GM12875 (cell line): ENCODE measurements at regions not wholly inside any gene's neighbourhood (a gene's known extent, or its start where the extent isn't known, plus 50 kb on each side); places are given as distances from the start of the nearest gene placed in this dataset.

ENCODE experiments used
- H3K4me3 ChIP-seq: one replicate; pipeline ENCODE4 v1.5.1; 2011; ENCODE audit warnings: low read depth, low read length, control low read depth
- CTCF ChIP-seq: IDR thresholded peaks from 2 replicates; pipeline ENCODE4 v1.5.1; 2011; ENCODE audit warnings: low read depth, mild to moderate bottlenecking, control low read depth, inconsistent platforms, low read length, moderate library complexity, borderline replicate concordance; ENCODE audit not compliant: insufficient read depth

GRCh38 chr1:118271883-118272282 lies 86.9 kb upstream of the SPAG17 start:
- TF ChIP-seq CTCF: no peak
- H3K4me3 ChIP-seq: no peak overlapping the region

- no peak for TF ChIP-seq CTCF
- no peak overlapping the region for H3K4me3 ChIP-seq
Measured at GRCh38 chr1:118269598-118269997, 84.6 kb upstream of the SPAG17 start.

- no peak for TF ChIP-seq CTCF
- no peak overlapping the region for H3K4me3 ChIP-seq
Measured at GRCh38 chr1:118266436-118266835, 81.4 kb upstream of the SPAG17 start.

- TF ChIP-seq CTCF: no peak
- no peak overlapping the region for H3K4me3 ChIP-seq
Measured at GRCh38 chr1:118264343-118264742, 79.3 kb upstream of the SPAG17 start.

- TF ChIP-seq CTCF: no peak
- H3K4me3 ChIP-seq: no peak overlapping the region
Measured at GRCh38 chr1:118262865-118263264, 77.8 kb upstream of the SPAG17 start.

- no peak overlapping the region for H3K4me3 ChIP-seq
- TF ChIP-seq CTCF: no peak
Measured at GRCh38 chr1:118258975-118259374, 73.9 kb upstream of the SPAG17 start.

GRCh38 chr1:118257946-118258345 lies 72.9 kb upstream of the SPAG17 start:
- no peak overlapping the region for H3K4me3 ChIP-seq
- no peak for TF ChIP-seq CTCF
